HL-60 (cell line): ENCODE measurements at regions not wholly inside any gene's neighbourhood (a gene's known extent, or its start where the extent isn't known, plus 50 kb on each side); places are given as distances from the start of the nearest gene placed in this dataset.

ENCODE experiments used
- DNase-seq, 2 experiments: peaks; one replicate each; pipeline ENCODE4 v3.0.0-alpha.2; 2010 to 2020; ENCODE audit warnings: low read depth in 1 of 2, low spot score in 1 of 2
- H3K27ac ChIP-seq: fragments of 250-450 bp; sonication (Bioruptor Pico); replicated peaks from 2 replicates; pipeline ENCODE4 v1.5.1; 2020; ENCODE audit warnings: mild to moderate bottlenecking, moderate library complexity
- H3K27me3 ChIP-seq: fragments of 250-450 bp; sonication (Bioruptor Pico); 2 replicates; pipeline ENCODE4 v1.5.1; 2021; ENCODE audit warnings: mild to moderate bottlenecking, moderate library complexity; ENCODE audit not compliant: insufficient read depth, poor library complexity, severe bottlenecking
- H3K4me3 ChIP-seq: replicated peaks from 2 replicates; pipeline ENCODE4 v1.5.1; 2011; ENCODE audit warnings: mild to moderate bottlenecking, control low read depth, low read length; ENCODE audit not compliant: insufficient read depth
- CTCF ChIP-seq: IDR thresholded peaks from one replicate; pipeline ENCODE4 v1.5.1; 2011; ENCODE audit warnings: low read length, control low read depth, inconsistent platforms; ENCODE audit not compliant: insufficient read depth
- GABPA ChIP-seq: IDR thresholded peaks from 2 replicates; pipeline ENCODE4 v1.6.1; 2012; ENCODE audit warnings: low read depth
- POLR2AphosphoS5 ChIP-seq: IDR thresholded peaks from 2 replicates; pipeline ENCODE4 v1.6.1; 2012; ENCODE audit warnings: low read depth
- REST ChIP-seq: IDR thresholded peaks from 2 replicates; pipeline ENCODE4 v1.6.1; 2012; ENCODE audit warnings: low read depth; ENCODE audit not compliant: insufficient replicate concordance
- SPI1 ChIP-seq: IDR thresholded peaks from 2 replicates; pipeline ENCODE4 v1.6.1; 2012; ENCODE audit warnings: low read depth, mild to moderate bottlenecking, borderline replicate concordance

GRCh38 chr3:31079689-31080088, 185.2 kb upstream of the GADL1 start:
- Histone ChIP-seq H3K27me3 (peaks cover 5% of the 10 kb centered on the region), H3K27ac (no peak overlapping the region), H3K4me3 (no peak overlapping the region)
- TF ChIP-seq POLR2AphosphoS5: no peak
- TF ChIP-seq REST: no peak
- TF ChIP-seq CTCF: no peak
- no peak for TF ChIP-seq GABPA
- no peak for TF ChIP-seq SPI1
- DNase-seq: no peak

- Histone ChIP-seq H3K4me3 (no peak overlapping the region), H3K27me3 (peaks cover 5% of the 10 kb centered on the region), H3K27ac (no peak overlapping the region)
- DNase-seq: no peak
- no peak for TF ChIP-seq SPI1
- no peak for TF ChIP-seq REST
- no peak for TF ChIP-seq CTCF
These were observed 186.7 kb upstream of the GADL1 start for GRCh38 chr3:31081018-31081662.

GRCh38 chr3:31086148-31086547, 191.7 kb upstream of the GADL1 start:
- peaks cover 5% of the 10 kb centered on the region for H3K27me3 ChIP-seq
- no peak for DNase-seq
- TF ChIP-seq GABPA (no peak), CTCF (no peak), REST (no peak), POLR2AphosphoS5 (no peak), SPI1 (no peak)
- no peak overlapping the region for H3K27ac ChIP-seq
- no peak overlapping the region for H3K4me3 ChIP-seq
